ENCODE measurements at regions not wholly inside any gene's neighbourhood (a gene's known extent, or its start where the extent isn't known, plus 50 kb on each side); places are given as distances from the start of the nearest gene placed in this dataset.

- no peak for DNase-seq
These were observed 93.6 kb upstream of the AGBL1 start for GRCh38 chr15:85986116-85986515.

- no peak for DNase-seq
These were observed 92.9 kb upstream of the AGBL1 start for GRCh38 chr15:85986741-85987140.

DNA sequence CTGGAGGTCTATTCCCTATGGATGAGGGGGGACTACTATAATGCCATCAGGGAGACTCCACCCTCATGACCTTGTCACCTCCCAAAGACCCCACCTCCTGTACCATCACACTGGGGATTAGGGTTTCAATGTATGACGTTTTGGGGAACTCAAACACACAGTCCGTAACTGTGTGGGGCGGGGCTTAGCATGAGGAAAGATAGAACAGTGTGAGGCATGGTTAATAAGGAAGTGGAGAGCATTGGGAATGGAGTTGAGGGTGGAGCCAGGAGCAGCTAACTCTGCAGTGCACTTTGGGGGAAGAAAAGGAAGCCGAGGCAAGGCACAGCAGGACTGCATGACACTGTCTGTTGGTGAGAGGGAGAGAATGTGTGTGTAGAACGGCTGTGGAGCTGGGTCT is 90.9 kb upstream of the AGBL1 start:
- no peak for DNase-seq

DNA sequence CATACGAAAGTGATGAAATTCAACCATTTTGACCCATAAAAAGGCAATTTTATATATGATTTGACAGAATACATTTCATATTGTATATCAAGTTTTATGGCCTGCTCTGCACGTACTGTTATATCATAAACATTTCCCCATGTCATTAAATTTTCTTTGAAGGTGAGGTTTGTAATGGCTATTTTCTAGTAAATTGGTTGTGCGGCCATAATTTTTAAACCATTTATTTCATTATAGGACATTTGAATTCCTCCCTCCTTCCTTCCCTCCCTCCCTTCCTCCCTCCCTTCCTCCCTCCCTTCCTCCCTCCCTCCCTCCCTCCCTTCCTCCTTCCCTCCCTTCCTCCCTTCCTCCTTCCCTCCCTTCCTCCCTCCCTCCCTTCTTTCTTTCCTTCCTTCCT is 87.4 kb upstream of the AGBL1 start:
- DNase-seq = no peak

DNA sequence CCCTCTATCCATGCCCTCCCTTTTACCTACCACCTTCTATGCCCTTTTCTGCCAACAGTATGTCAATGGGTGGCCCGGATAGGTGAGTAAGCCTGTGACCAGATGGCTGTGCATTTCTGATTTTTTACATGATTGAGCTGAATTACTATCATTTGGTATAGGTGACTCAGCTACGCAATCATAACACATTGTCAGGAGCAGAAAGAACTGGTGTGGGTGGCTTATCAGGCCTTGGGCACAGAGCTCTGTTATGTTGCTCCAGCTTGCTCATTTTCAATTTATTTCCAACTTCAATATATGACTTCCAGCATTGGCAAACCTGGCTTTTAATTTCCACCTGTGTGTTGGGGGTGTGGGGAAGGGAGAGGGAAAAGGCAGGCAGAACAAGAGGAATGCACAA is 86.6 kb upstream of the AGBL1 start:
- no peak for DNase-seq

DNA sequence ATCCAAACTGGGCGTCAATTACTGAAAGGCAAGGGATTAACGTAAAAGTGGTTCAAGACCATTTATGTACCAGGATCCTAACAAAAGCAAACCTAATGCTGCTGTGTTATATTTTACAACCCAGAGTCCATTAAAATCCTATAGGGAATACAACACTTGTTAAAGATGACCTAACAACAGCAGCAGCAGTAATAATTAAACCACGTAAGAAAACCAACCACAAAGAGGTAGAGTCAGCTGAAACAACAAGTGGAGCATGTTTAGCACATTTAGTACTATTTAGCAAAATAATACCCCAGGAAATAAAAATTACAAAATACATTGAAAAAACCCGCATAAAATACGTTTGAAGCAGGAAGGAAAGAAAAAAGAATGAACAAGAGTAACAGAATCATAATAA is 82.1 kb upstream of the AGBL1 start:
- no peak for DNase-seq

- no peak for DNase-seq
These were observed 80.0 kb upstream of the AGBL1 start for GRCh38 chr15:85999658-86000057.

- no peak for DNase-seq
These were observed 78.5 kb upstream of the AGBL1 start for GRCh38 chr15:86001200-86001599.

- no peak for DNase-seq
These were observed 77.2 kb upstream of the AGBL1 start for GRCh38 chr15:86002444-86002843.

- DNase-seq = no peak
These were observed 75.6 kb upstream of the AGBL1 start for GRCh38 chr15:86004061-86004460.

GRCh38 chr15:86006546-86006945 is 73.1 kb upstream of the AGBL1 start:
- DNase-seq = no peak

DNA sequence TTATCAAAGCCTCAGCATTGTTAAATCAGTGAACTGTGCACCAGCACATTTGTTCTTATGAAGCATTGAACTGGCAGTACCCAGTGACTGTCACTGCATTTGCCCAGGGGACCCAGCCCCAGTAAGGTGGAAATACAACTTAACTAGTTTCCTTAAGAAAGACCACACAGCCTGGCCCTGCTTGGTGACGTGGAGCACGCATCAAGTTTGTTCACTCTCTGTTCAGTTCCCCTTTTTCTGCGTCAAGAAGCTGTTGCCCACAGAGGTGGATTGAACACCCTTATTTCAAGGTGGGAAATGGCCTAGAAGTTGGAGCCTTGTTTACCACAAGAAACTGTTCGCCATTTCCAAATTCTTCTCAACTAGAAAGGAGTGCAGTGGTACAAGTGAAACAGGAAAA is 69.9 kb upstream of the AGBL1 start:
- no peak for DNase-seq

- DNase-seq = no peak
These were observed 69.3 kb upstream of the AGBL1 start for GRCh38 chr15:86010398-86010797.

- no peak for DNase-seq
These were observed 68.8 kb upstream of the AGBL1 start for GRCh38 chr15:86010891-86011290.

DNA sequence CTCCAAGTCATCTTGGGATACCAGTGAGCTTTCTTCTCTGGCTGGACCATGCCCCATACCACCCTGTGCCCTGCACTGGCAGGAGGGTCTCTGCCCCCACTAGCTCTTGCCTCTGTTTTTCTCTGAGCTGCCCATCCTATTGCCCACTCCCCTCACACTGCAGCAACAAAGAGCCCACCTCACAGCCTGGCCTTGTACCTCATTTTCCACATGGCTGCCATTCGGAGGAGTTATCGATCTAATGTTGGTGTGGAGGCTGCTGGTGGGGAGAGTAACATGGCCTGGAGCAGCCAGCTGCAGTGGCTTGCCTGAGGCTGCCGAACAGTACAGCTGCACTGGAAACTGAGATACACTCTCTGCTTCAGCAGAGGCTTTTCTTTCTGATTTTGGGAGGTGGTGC is 65.7 kb upstream of the AGBL1 start:
- DNase-seq = no peak

- DNase-seq = no peak
These were observed 62.9 kb upstream of the AGBL1 start for GRCh38 chr15:86016750-86017149.

DNA sequence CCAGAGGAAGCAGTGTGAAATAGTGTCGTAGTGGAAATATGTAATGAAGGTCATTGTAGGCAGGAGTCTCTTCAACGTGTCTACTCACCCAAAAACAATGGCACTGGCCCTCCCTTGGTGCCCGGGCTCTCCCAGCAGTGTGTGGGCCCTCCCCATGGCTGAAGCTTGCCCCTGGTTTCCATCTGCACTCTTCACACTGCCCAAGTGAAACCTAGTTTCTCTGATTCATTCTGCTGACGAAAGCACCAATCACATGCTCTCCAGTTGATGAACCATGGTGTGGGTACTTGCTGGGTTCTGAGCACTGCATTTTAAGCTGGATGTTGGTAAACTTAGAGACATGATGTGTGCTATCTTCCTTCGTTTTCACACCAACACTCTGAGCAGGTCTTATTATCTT is 61.0 kb upstream of the AGBL1 start:
- DNase-seq = no peak

DNA sequence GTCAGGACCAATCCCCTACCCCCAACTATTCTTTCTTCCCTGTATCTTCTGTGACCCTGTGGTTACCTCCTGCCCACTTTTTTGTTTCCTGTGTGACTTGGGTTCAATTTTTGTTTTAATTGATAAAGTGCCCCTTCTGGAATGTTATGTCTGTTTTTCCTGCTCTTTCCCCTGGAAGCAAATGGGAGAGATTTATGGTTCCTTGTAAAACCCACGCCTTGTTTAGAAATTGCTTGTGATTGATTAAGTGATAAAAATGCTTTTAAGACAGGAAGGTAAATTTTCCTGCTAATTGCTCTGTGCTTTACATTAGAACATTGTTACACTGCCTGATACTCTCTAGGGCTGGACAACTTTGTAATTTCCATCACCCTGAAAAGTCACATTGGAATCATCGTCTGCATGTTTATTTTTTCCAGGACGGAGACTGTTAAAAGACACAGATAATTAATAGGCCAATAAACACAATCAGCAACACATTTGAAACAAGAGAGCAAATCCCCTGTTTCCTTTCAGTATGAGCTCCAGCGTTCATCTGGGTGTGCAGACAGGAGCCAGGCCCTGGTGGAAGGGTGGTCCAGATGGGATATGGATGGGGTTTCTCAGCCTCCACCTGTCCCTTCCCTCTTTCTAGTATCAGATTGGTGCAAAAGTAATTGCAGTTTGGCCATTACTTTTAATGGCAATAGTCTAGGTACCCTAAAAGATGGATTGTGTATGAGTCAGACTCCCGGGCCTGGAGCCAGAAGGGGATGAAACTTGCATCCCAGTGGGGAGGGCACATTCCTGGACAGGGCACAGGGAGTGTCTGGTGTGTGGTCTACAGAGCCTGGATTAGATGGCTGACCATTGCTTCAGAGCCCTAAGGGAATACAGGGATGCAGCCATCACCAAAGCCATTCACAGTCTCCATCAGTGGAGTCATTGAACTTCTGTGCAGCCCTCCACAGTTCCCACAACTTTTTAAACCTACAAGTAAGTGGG is 58.1 kb upstream of the AGBL1 start:
- DNase-seq = no peak

DNA sequence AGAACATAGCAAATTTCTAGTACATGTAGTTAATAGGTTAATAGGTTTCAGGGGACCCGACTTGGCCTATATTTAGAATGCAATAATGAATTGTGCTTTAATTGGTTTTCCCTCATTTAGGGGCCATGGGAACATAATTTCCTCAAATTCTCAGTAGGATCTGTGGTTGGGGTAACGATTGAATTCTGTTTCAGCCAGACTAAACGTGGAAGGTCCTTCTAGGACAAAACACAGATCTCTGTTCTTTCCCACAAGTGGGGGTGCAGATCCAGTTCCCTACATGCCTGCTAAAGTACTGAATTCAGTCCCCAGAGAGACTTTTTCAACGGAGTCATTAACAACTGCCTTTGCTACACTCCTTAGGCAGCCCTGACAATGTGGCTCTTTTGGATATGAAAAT is 50.7 kb upstream of the AGBL1 start:
- no peak for DNase-seq
